ENCODE measurements at regions not wholly inside any gene's neighbourhood (a gene's known extent, or its start where the extent isn't known, plus 50 kb on each side); places are given as distances from the start of the nearest gene placed in this dataset.

DNA sequence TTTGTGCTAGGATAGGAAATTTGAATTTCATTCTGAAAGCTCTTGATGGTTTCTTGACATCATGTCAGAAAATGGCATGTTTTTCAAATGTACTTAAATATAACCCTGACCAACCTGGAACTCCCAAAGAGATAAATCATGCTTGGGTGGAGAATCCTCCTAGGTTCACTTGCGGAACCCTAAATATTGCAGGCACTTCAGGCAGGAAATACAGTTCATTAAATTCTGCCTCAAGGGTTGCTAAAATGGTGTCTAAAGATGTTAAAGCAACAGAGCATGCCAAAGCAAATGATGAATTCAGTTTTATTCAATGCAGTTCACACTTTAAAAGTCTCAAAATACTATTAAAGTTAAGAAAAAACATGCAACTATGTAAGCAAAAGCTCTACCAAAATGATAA lies 415.9 kb downstream of the SLITRK6 start:
- H2AK9ac ChIP-seq (replicated peaks; ENCODE audit: low read depth, low read length, poor library complexity): no peak overlapping the region
- ChIA-PET CTCF (no interaction called here), POLR2A (ENCODE audit: unreplicated experiment) (no interaction called here)
- no CpG with 5 or more reads among the region's 1 CpG for WGBS, 2 experiments (ENCODE audit: extremely low coverage in 2 of 2, insufficient read length in 1 of 2)
- H4K91ac ChIP-seq (ENCODE audit: insufficient read depth, low read depth, low read length): no peak overlapping the region
- no peaks in the 10 kb centered on the region for H3K27me3 ChIP-seq (ENCODE audit: control insufficient read depth, insufficient read depth, low read length)
- H3K23ac ChIP-seq (ENCODE audit: low read depth, low read length): no peak overlapping the region
- H4K8ac ChIP-seq (ENCODE audit: low read depth in 2 of 2, low read length in 2 of 2): no peak overlapping the region
- no peak overlapping the region for H3K18ac ChIP-seq (ENCODE audit: low read depth, low read length)
- H3K9me1 ChIP-seq (ENCODE audit: insufficient read depth, low read length): no peaks in the 10 kb centered on the region
- no peak overlapping the region for H3K4ac ChIP-seq (ENCODE audit: low read depth, low read length)
- no peak for ATAC-seq (ENCODE audit: low read depth)
- no peak overlapping the region for H2BK20ac ChIP-seq (ENCODE audit: low read depth, low read length)
- dilution Hi-C loops (cut with HindIII; ENCODE audit: low sequenced_read_pairs, unreplicated experiment): no loop called here
- no TSS peak for BruUV-seq (replicated peaks)
- no peak overlapping the region for H2BK120ac ChIP-seq (ENCODE audit: low read depth, low read length)
- in situ Hi-C loops (cut with MboI; ENCODE audit: low sequenced_read_pairs): no loop called here
- no peak overlapping the region for H2AFZ ChIP-seq (replicated peaks; ENCODE audit: low read length, poor library complexity)
- no peak overlapping the region for H3K4me2 ChIP-seq (ENCODE audit: low read depth, low read length)
- H4K20me1 ChIP-seq (ENCODE audit: insufficient read depth, low read length): no peaks in the 10 kb centered on the region
- no peak overlapping the region for H3K4me3 ChIP-seq (ENCODE audit: insufficient read depth, low read depth, low read length)
- H2BK5ac ChIP-seq (ENCODE audit: low read depth, low read length, poor library complexity, severe bottlenecking): no peak overlapping the region
- intact Hi-C loops (cut with micrococcal nuclease): no loop called here
- no peak overlapping the region for H2BK15ac ChIP-seq (ENCODE audit: low read depth, low read length)
- no peak overlapping the region for H3K56ac ChIP-seq (ENCODE audit: extremely low read depth, insufficient read depth, low read length)
- no peaks in the 10 kb centered on the region for H3K79me1 ChIP-seq (ENCODE audit: low read depth in 1 of 2, low read length in 2 of 2)
- no peak overlapping the region for H2AK5ac ChIP-seq (ENCODE audit: low read depth, low read length)
- TF ChIP-seq RAD21 (IDR thresholded peaks at IDR 0.05; ENCODE audit: low read length): no peak
- TF ChIP-seq, protein P1, sequence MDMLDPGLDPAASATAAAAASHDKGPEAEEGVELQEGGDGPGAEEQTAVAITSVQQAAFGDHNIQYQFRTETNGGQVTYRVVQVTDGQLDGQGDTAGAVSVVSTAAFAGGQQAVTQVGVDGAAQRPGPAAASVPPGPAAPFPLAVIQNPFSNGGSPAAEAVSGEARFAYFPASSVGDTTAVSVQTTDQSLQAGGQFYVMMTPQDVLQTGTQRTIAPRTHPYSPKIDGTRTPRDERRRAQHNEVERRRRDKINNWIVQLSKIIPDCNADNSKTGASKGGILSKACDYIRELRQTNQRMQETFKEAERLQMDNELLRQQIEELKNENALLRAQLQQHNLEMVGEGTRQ (IDR thresholded peaks at IDR 0.05; ENCODE audit: low read depth, low read length): no peak
- no peak for TF ChIP-seq RCOR1 (IDR thresholded peaks at IDR 0.05; ENCODE audit: insufficient replicate concordance, low read length)
- TF ChIP-seq CHD1 (IDR thresholded peaks at IDR 0.05; ENCODE audit: low read depth, low read length): no peak
- no peak for TF ChIP-seq POLR2A (IDR thresholded peaks at IDR 0.05; ENCODE audit: low read depth, low read length)
- TF ChIP-seq MAZ (IDR thresholded peaks at IDR 0.05; ENCODE audit: borderline replicate concordance, low read depth, low read length): no peak
- H4K5ac ChIP-seq (ENCODE audit: low read depth, low read length): no peak overlapping the region
- H3K9me3 ChIP-seq (ENCODE audit: control insufficient read depth, insufficient read depth, low read length): no peaks in the 10 kb centered on the region
- H3K27ac ChIP-seq (ENCODE audit: insufficient read depth, low read length): no peak overlapping the region
- no peak overlapping the region for H3K14ac ChIP-seq (replicated peaks; ENCODE audit: low read depth, low read length)
- no peaks in the 10 kb centered on the region for H3K4me1 ChIP-seq (ENCODE audit: control insufficient read depth, insufficient read depth, low read length)
- no peak overlapping the region for H3K9ac ChIP-seq (ENCODE audit: low read depth, low read length)
- no peaks in the 10 kb centered on the region for H3K36me3 ChIP-seq (ENCODE audit: control insufficient read depth, insufficient read depth, low read length)
- DNase-seq: no peak

All from IMR-90 (cell line).